GM12875 (cell line): ENCODE measurements at regions not wholly inside any gene's neighbourhood (a gene's known extent, or its start where the extent isn't known, plus 50 kb on each side); places are given as distances from the start of the nearest gene placed in this dataset.

Source experiments
- H3K4me3 ChIP-seq: one replicate; pipeline ENCODE4 v1.5.1; 2011; ENCODE audit warnings: low read depth, low read length, control low read depth
- TF ChIP-seq, protein P1 (sequence below): IDR thresholded peaks from 2 replicates; pipeline ENCODE4 v1.5.1; 2011; ENCODE audit warnings: low read depth, mild to moderate bottlenecking, control low read depth, inconsistent platforms, low read length, moderate library complexity, borderline replicate concordance; ENCODE audit not compliant: insufficient read depth

GRCh38 chr16:87199901-87200300, 117.3 kb downstream of the C16orf95 start:
- TF ChIP-seq, protein P1, sequence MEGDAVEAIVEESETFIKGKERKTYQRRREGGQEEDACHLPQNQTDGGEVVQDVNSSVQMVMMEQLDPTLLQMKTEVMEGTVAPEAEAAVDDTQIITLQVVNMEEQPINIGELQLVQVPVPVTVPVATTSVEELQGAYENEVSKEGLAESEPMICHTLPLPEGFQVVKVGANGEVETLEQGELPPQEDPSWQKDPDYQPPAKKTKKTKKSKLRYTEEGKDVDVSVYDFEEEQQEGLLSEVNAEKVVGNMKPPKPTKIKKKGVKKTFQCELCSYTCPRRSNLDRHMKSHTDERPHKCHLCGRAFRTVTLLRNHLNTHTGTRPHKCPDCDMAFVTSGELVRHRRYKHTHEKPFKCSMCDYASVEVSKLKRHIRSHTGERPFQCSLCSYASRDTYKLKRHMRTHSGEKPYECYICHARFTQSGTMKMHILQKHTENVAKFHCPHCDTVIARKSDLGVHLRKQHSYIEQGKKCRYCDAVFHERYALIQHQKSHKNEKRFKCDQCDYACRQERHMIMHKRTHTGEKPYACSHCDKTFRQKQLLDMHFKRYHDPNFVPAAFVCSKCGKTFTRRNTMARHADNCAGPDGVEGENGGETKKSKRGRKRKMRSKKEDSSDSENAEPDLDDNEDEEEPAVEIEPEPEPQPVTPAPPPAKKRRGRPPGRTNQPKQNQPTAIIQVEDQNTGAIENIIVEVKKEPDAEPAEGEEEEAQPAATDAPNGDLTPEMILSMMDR = no peak
- H3K4me3 ChIP-seq = no peak overlapping the region

DNA sequence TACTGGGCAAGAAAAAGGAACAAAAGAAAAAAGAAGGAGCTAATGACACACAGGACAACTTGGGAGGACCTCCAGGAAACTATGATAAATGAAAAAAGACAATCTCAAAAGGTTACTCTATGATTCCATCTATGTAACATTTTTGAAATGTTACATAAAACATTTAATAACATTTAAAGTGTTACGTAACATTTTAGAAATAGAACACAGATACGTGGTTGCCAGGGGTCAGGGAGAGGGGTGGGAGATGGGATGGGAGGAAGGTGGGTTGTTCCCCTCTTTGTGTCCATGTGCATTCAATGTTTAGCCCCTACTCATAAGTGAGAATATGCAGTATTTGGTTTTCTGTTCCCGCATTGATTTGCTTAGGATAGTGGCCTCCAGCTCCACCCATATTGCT, 116.6 kb downstream of the C16orf95 start:
- TF ChIP-seq, protein P1 = no peak
- H3K4me3 ChIP-seq = no peak overlapping the region

DNA sequence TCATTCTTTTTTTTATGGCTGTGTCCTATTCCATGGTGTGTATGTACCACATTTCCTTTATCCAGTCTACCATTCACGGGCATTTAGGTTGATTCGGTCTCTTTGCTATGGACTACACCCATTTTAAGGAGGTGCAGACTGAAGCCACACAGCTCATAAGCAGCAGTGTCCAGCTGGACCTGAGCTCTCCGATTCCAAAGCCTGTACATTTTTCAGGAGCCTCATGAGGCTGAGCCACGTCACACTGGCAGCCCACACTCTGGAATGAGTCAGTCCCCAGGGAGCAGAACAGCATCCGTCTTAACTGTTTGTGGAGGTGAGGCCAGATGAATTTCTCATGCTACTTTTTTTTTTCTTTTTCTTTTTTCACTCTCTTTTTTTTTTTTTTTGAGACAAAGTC, 116.1 kb downstream of the C16orf95 start:
- TF ChIP-seq, protein P1 = no peak

GRCh38 chr16:87201790-87202189, 115.4 kb downstream of the C16orf95 start:
- TF ChIP-seq, protein P1 = no peak

More for the DNA sequence above, 116.1 kb downstream of the C16orf95 start:
- no peak overlapping the region for H3K4me3 ChIP-seq

GRCh38 chr16:87202346-87202745, 114.8 kb downstream of the C16orf95 start:
- H3K4me3 ChIP-seq = no peak overlapping the region
- TF ChIP-seq, protein P1 = no peak

More at GRCh38 chr16:87201790-87202189, 115.4 kb downstream of the C16orf95 start:
- no peak overlapping the region for H3K4me3 ChIP-seq

DNA sequence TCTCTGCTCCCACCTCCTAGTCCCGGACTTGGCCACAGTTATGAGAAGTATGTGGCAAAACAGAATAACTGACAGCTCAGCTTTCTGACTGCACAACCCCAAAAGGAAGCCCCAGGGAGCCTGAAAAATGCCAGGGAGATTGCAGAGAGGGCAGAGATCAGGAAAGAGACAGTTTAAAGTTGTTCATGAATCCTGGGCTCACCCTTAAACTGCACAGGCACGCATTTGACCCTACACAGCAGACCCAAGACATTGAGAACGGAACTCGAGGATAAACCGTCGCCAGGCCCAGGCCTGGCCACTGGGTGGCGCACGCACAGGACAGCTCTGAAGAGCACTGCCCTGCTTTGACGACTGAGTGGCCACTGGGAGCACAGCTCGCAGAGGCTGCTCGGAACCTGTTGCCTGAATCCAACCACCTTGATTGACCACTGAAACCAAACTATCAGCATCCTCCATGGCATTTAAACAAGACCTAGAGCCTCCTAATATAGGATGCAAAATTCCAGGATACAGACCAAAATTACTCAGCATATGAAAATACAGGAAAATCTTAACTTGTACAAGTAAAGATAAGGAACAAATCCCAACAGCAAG, 114.0 kb downstream of the C16orf95 start:
- TF ChIP-seq, protein P1 = peak; percentile 89
- H3K4me3 ChIP-seq = no peak overlapping the region

DNA sequence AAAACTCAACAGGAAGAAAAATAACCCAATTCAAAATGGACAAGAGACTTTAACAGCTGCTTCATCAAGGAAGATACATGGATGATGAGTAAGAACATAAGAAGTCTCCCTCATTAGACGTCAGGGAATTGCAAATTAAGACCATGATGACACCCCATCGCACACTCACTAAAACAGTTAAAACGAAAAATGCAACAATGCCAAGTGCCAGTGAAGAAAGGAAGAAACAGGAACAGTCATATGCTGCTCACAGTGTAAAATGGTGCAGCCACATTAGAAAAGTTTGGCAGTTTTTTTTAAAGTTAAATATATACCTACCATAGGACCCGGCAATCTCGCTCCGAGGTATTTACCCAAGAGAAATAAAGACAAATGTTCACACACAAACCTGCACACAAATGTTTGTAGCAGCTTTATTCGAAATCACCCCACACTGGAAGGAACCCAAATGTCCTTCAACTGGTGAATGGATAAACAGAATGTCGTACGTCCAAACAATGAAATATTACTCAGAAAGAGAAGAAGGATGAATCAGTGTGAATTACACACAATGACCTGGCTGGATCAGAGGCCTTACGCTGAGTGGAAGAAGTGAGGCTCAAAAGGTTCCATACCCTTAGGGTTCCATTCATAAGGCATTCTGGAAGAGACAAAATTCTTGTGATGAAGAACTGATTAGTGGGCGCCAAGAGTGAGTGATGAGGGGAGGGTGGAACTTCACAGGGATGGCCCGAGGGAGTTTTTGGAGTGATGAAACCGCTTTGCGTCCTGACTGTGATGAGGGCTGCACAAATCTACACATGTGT, 110.3 kb downstream of the C16orf95 start:
- TF ChIP-seq, protein P1 = no peak
- H3K4me3 ChIP-seq = no peak overlapping the region
